GM21619 (cell line): ENCODE measurements at regions not wholly inside any gene's neighbourhood (a gene's known extent, or its start where the extent isn't known, plus 50 kb on each side); places are given as distances from the start of the nearest gene placed in this dataset.
"Not testable (repeated sequence)": the region's sequence is repeated elsewhere in the genome, so short reads cannot be mapped to it uniquely, and the experiment has no call there.

Experiments
- ATAC-seq: cut with Tn5 transposase; IDR thresholded peaks from one replicate; pipeline ENCODE4 v1.9.1; 2021; ENCODE audit not compliant: unreplicated experiment

DNA sequence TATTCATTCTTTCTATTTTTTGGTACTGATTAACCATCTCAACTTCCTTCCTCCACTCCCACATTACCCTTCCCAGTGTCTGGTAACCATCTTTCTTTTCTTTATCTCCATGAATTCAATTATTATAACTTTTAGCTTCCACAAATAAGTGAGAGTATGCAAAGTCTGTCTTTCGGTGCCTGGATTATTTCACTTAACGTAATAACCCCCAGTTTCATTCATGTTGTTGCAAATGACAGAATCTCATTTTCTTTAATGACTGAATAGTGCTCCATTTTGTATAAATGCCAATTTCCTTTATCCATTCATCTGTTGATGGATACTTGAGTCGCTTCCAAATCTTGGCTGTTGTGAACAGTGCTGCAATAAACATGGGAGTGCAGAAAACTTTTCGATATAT, 940.4 kb downstream of the GLUD2 start:
- ATAC-seq: no peak

DNA sequence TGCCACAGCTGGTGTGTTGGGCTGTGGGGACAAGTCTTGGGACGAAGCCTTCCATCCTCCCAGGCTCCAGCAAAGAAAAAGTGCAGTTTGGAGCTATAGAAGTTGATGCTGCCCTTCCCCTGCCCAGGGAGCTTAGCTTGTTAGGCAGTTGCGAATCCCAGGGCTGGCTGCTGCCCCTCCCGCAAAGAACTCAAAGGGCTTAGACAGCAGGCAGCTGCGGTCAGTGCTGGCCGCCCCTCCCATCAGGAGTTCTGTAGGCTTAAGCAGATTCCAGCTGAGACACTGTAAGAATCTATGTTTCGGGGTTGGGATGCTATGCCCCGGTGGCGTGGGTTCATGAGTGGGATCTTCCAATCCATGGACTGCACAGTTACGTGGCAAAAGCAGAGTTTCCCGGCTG, 956.7 kb downstream of the GLUD2 start:
- no peak for ATAC-seq

DNA sequence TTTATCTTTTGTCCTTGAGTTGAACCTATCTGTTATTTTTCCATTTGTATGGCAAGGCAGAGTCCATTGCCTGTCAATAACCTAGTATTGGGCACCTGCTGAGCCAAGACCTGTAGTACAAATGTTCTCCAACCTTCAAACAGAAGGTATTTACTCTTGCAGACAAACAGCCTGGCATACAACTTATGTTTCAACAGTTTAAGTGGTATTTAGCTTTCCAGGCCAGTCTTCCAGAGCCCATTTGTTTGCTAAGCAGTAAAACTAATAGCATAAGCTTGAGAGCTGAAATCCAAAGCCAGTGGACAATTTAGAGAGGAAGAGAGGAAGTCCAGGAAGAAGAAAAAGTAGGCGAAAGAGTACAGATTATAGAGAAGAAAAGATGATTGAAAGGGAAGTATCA, 979.3 kb downstream of the GLUD2 start:
- no peak for ATAC-seq

DNA sequence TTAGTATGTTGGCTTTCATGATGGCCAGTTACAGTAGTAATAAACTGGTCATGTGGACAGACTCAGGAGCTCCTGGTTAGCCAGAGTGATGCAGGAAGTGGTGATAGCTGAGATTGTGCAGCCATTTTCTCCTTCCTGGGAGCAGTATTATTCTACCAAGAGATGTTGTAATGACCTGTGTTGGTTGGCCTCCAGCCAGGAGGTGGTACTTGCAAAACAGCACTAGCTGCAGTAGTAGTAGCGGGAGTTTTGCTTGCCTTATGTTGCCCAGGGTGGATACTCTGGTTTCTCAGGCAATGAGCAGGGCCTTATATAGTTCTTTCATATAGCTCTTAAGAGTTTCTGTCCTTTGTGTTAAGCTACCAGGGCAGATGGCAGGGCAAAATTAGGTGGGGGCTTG, 998.8 kb downstream of the GLUD2 start:
- ATAC-seq: no peak

DNA sequence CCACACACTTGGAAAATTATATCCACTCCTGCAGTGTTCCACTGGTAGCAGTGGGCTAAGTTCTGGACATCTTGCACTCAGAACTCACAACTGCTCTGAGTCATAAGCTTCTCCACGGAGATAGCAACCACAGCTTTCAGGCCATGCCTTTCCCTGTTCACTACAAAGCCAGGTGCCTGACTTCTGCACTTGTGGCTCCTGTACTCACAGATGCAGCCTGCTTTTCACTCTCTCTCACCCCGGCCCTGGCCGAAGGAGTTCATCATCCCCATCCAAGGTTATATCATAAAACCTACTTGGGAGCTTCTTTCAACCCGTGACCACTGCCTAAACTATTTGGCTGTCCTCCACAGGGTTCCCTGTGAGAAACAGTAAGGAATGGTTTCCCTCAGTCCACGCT, 999.4 kb downstream of the GLUD2 start:
- ATAC-seq: no peak

DNA sequence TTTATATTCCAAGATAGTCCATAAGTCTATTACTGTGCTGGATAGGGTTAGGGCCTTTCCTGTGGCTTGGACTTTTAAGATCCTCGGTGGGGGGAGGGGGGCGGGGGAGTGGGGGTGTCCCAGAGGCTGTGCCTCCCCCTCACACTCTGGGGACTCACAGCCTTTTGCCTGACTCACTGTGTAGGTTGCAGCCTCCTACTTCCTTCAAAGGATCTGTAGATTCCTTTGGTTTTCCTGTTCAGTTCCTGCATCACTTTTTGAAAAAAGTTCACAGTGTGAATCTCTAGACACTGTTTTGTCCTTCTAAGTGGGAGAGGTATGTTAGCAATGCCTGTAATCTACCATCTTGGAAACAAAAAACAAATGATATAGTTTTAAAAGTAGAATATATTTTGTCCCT, 999.9 kb downstream of the GLUD2 start:
- no peak for ATAC-seq

DNA sequence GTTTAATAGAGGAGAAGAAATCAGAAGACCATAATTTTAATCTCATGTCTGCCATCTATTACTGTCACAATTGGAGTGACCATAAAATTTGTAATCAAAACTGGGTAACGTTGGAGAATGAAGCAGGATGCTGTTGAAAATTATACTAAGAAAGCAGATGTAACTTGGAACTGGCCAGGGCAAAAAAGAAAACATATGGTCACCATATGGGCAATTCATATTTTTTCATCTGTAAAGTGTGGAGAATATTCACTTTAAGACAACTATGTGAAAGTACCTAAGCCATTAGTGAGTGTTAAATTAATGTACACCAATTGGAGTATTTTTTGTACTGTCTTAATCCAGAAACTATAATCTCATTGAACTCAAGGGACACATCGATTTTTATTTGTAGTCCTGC, 1008.0 kb downstream of the GLUD2 start:
- no peak for ATAC-seq

DNA sequence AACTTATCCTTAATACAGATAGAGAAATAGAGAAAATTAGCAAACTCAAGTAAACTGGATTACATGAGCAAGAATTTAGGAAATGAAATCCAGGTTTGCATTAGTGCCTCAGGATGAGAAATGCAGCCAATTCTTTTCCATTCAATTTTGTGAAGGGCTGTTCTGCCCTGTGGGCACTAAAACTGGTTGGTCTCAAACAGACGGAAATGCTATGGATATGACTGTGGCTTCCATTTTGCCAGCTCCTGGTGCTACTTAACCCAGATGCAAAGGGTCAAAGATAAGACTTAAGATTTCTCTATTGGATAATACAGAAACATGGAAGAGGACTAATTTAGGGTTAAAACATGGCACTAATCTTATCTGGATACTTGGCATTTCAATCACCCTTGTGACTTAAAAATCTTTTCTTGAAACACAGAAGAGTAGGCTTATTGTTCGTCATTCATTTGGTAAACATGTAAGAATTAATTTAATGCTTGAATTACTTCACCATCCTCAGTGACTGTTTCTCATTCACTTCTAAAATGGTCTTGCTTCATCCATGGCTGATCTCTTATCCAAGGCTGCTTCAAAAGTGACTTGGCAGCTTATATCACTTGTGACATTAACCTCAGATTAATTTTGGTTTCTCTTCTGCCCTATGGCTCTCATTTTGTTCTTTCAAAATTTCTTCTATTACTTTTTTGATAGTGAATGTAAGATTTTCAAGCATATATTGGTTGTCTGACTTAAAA, 1008.7 kb downstream of the GLUD2 start:
- ATAC-seq: no peak

DNA sequence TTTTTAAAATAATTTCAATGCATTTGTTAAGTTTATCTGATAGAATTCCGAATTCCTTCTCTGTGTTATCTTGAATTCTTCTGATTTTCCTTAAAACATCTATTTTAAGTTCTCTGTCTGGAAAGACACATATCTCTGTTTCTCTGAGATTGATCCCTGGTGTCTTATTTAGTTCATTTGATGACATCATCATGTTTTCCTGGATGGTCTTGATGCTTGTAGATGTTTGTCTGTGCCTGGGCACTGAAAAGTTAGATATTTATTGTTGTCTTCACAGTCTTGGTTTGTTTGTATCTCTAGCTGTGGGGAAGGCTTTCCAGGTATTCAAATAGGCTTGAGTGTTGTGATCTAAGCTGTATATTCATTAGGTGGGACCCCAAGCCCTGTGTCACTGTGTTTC, 1028.8 kb downstream of the GLUD2 start:
- no peak for ATAC-seq

DNA sequence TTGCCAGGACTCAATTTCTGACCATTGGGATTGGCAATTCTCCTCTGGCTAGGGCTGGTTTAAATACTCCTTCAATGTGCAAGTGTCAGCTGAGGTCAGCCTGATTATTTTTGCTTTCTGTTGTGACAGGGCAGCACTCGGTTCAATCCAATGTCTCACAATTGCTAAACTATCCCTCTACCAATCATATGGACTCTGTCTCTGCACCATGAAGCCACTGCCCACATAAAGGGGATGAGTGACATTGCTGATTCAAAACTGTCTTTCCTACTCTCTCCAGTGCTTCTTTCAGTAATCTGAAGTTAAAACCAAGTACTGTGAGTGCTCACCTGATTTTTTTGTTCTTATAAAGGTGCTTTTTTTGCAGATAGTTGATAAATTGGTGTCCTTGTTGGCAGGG, 1030.7 kb downstream of the GLUD2 start:
- no peak for ATAC-seq

DNA sequence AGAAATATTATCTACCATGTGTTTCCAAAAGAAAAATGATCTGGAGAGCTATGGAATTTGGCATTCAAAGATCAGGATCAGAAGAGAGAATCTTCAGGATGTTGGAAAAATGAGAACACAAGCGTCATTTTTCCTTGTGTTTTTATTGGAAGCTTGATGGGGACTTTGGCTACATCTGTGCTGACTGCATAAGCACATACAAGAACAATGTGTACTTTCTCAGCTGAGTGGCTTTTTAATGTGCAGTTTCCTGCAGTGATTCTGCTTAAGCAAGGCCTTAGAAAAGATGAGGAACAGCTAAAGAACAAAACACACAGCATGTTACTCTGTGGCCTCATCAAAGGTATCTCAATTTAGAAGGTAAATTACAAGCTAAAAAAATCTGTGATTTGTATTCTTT, 1039.9 kb downstream of the GLUD2 start:
- no peak for ATAC-seq

DNA sequence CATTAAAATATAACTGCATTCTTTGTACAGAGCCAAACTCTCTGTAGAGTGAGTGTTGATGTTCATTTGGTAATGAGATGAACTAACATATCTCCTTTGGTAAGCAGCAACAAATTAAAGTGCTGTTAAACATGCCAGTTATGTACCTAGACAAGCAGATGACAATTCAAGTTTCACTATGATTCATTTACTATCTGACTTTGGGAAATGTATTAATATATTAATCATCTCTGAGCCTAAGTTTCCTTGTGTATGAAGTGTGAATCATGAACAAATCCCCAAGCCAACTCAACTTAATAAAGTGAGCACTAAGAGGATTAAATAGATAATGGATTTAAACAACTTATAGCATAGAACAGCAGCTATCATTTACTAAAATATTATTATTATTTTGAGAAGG, 1044.2 kb downstream of the GLUD2 start:
- ATAC-seq: no peak

DNA sequence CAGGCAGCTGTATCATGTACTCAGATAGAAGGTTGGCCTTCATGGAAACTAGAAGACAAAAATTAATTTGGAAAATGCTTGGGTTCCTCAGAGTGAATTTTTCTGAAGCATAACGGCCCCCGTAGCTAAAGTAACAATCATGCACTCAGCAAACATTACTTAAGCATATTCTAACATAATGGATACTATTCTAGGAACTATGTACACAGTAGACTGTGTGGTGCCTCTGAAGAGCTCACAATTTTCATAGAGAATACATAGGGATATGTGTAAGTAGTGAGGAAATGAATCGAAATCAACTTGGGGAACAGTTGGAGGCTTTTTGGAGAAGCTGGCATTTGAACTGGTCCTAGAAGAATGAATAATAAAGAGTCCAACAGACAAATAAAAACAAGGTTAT, 1045.0 kb downstream of the GLUD2 start:
- no peak for ATAC-seq

DNA sequence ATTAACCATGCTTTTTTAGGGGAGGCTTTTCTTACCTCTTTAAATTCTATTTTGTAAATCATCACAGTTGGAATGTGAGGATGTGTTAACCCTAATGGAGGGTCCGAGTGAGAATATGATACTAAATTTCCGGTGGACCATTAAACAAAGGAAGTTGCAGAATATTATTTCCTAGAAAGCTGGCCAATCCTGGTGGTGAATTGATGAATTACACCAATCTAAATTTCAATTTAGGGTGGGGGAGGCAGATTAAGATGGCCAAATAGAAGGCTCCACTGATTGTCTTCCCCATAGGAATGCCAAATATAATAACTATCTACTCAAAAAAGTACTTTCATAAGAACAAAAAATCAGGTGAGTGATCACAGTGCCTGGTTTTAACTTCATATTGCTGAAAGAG, 1045.6 kb downstream of the GLUD2 start:
- no peak for ATAC-seq

DNA sequence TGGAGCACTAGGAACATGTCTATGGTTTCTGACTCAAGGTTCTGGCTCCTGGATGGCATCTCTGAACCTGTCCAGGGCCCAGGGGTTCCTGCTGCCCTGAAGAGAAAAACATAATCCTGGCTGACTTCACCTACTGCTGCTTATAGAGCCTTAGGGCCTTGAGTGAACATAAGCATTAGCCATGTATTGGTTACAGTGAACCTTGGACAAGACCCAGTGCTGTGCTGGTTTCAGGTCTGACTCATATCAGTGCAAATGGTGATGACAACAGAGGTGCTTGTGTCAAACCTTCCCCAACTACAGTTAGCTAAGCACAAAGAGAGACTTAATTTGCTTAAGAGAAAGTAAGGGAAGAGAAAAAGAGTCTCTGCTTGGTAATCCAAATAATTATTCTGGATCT, 1047.2 kb downstream of the GLUD2 start:
- ATAC-seq: no peak

DNA sequence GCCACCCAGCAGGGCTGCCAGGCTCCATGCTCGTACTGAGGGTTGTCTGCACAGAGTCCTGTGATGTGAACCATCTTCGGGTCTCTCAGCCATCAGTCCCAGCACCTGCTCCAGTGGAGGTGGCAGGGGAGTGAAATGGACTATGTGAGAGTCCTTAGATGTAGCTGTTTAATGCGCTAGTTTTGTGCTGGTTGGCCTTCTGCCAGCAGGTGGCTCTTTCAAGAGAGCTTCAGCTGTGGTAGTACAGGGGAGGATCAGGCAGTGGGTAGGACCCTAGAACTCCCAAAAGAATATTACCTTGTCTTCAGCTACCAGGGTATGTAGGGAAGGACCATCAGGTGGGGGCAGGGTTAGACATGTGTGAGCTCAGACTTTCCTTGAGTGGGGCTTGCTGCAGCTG, 1066.0 kb downstream of the GLUD2 start:
- no peak for ATAC-seq

DNA sequence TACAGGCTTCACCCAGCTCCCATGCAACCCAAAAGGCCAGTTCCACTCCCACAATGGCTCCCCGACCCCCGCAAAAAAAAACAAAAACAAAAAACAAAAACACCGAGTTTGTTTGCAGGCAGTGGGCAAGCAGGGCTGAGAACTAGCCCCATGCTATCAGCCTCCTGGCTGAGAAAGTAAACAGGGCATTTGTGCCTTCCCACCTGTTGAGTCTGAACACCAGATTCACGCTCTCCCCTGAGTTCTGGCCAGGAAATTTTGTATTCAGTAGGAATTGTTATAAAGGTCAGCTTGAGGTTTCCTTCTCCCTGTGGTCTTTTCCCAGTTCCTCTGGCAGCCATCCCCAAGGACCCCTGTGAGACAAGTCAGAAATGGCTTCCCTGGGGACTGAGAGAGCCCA, 1066.5 kb downstream of the GLUD2 start:
- no peak for ATAC-seq

DNA sequence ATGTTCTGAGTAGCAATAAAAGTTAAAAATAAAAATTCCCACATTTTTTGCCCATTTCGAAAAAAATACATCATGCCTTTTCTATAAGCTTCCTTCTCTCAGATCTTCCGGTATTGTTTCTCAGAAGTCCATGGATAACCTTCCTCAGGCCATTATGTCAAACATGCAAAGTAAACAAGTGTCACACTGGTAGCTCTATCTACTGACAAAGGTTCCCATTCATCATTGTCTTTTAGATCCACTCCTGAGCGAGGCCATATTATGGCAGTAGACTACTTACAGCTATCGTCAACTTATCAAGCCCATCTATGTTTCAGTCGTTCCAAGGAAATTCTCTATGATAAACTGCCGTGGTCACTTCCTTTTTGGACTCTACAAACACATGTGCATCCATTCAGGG, 1068.2 kb downstream of the GLUD2 start:
- no peak for ATAC-seq

DNA sequence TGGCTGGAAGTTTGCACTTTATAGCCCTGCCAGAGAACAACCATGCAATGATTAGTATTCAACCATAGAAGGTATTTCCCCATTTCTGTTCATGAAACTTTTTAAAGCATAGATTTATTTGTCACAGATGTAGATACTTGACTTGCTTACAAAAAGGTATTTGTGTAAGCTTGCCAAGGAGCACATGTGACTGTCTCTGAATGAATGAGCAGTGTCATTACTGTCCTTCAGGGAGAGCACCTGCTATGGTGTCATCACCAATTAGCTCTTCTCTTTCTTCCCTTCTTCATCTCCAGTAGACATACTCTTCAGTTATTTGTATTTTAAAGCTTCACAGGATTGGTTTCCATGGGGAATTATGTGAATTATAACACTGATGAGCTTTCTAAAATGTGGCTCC, 1064.7 kb upstream of the GRIA3 start:
- ATAC-seq: no peak

DNA sequence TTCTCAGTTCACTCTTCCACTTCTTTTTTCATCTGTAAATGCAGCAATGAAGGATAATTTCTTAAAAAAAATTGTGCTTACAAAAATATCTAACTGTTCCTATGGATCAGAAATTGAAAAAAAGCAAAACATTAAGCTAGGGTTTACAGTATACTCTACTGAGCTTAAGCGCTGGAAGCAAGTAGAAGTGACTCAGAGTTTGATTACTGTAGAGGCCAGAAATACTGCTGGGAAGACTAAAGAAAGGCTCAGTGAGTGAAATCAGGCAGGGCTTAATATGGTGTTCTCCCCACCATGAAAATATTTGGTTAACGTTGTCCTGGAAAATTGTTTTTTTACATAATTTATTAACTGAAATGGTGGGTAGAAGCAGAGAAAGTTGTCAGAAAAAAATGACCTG, 1061.8 kb upstream of the GRIA3 start:
- ATAC-seq: no peak

DNA sequence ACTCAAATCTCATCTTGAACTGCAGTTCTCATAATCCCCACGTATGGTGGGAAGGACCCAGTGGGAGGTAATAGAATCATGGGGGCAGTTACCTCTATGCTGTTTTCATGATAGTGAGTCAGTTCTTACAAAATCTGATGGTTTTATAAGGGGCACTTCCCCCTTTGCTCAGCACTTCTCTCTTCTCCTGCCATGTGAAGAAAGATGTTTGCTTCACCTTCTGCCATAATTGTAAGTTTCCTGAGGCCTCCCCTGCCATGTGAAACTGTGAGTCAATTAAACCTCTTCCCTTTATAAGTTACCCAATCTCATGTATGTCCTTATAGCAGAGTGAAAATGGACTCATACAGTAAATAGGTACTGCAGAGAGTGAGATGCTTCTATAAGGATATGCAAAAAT, 1050.6 kb upstream of the GRIA3 start:
- ATAC-seq: no peak

DNA sequence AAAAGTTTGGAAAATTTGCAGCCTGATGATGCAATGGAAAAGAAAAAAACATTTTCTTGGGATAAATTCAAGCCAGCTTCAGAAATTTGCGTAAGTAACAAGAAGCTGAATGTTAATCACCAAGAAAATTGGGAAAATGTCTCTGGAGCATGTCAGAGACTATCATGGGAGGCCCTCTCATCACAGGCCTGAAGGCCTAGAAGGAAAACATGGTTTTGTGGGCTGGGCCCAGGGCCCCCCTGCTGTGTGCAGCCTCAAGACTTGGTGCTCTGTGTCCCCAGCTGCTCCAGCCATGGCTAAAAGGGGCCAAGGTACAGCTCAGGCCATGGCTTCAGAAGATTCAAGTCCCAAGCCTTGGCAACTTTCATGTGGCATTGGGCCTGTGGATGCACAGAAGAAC, 1049.8 kb upstream of the GRIA3 start:
- ATAC-seq: no peak

DNA sequence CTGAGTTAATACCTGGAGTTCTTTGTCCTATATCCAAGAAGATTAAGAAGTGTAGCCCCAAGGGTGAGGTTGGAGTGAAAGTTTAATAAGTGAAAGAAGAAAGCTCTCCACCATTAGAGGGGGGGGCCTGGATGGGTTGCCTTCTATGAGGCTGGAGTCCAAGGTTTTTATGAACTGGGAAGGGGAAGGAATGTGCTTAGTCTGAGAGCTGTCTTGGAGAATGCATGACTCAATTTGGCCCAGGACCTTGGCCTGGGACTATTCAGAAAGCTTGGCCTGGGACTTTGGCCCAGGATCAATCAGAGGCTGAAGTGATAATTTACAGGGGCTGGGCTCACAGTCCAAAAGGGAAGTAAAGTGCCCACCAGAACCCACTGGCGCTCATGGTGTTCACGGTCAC, 1049.0 kb upstream of the GRIA3 start:
- ATAC-seq: no peak

DNA sequence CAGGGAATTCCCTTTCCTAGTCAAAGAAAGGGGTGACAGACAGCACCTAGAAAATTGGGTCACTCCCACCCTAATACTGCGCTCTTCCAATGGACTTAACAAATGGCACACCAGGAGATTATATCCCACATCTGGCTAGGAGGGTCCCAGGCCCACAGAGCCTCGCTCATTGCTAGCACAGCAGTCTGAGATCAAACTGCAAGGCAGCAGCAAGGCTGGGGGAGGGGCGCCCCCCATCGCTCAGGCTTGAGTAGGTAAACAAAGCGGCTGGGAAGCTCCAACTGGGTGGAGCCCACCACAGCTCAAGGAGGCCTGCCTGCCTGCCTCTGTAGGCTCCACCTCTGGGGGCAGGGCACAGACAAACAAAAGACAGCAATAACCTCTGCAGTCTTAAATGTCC, 1043.9 kb upstream of the GRIA3 start:
- ATAC-seq: not testable (repeated sequence)
